CD4-positive, CD25-positive, alpha-beta regulatory T cell (primary cell): ENCODE measurements at regions not wholly inside any gene's neighbourhood (a gene's known extent, or its start where the extent isn't known, plus 50 kb on each side); places are given as distances from the start of the nearest gene placed in this dataset.
"Not testable (repeated sequence)": the region's sequence is repeated elsewhere in the genome, so short reads cannot be mapped to it uniquely, and the experiment has no call there.

Experiments used
- ATAC-seq, 2 donors: fragments of 150-1000 bp; cut with Tn5 transposase; one replicate each; pipeline ENCODE4 v1.10.0; 2021; ENCODE audit warnings: low read depth in 2 of 2, moderate number of reproducible peaks in 2 of 2, moderate library complexity in 1 of 2
- DNase-seq, 3 donors: peaks; one replicate each; pipeline versions ENCODE4 v3.0.0 to v3.0.0-alpha.2; 2012 to 2022; ENCODE audit warnings: mixed read lengths in 1 of 3
- H3K27ac ChIP-seq: one replicate; pipeline ENCODE4 v1.7.0; 2013; ENCODE audit warnings: mild to moderate bottlenecking, low read length; ENCODE audit not compliant: insufficient read depth, poor library complexity, severe bottlenecking
- H3K27me3 ChIP-seq: one replicate; pipeline ENCODE4 v1.7.0; 2013; ENCODE audit warnings: low read length; ENCODE audit not compliant: control insufficient read depth, insufficient read depth
- H3K36me3 ChIP-seq: one replicate; pipeline ENCODE4 v1.7.0; 2013; ENCODE audit warnings: mild to moderate bottlenecking, low read length, moderate library complexity; ENCODE audit not compliant: control insufficient read depth, insufficient read depth
- H3K4me1 ChIP-seq: 2 replicates; pipeline ENCODE4 v1.7.0; 2013; ENCODE audit warnings: mild to moderate bottlenecking, low read length; ENCODE audit not compliant: insufficient read depth, control insufficient read depth, poor library complexity, severe bottlenecking
- H3K4me3 ChIP-seq: one replicate; pipeline ENCODE4 v1.7.0; 2013; ENCODE audit warnings: low read depth, mild to moderate bottlenecking, low read length, moderate library complexity
- H3K9me3 ChIP-seq, 2 experiments: 1 replicate in 1 of 2; 2 replicates in 1 of 2; pipeline ENCODE4 v1.7.0; 2013; ENCODE audit warnings: low read length in 2 of 2, mild to moderate bottlenecking in 1 of 2, moderate library complexity in 1 of 2; ENCODE audit not compliant: control insufficient read depth in 2 of 2
- H3K27ac Mint-ChIP-seq, 3 donors: one replicate each; pipeline ENCODE4 v1.8.0; 2020 to 2022; ENCODE audit warnings: mild to moderate bottlenecking in 3 of 3, mixed read lengths in 3 of 3, moderate library complexity in 2 of 3
- H3K27me3 Mint-ChIP-seq: one replicate; pipeline ENCODE4 v1.8.0; 2022; ENCODE audit warnings: mild to moderate bottlenecking, mixed read lengths
- H3K36me3 Mint-ChIP-seq: one replicate; pipeline ENCODE4 v1.8.0; 2020; ENCODE audit warnings: mixed read lengths
- H3K4me1 Mint-ChIP-seq, 4 donors: one replicate each; pipeline ENCODE4 v1.8.0; 2020 to 2022; ENCODE audit warnings: mixed read lengths in 4 of 4, mild to moderate bottlenecking in 1 of 4
- H3K4me3 Mint-ChIP-seq, 4 donors: one replicate each; pipeline ENCODE4 v1.8.0; 2020 to 2022; ENCODE audit warnings: mild to moderate bottlenecking in 4 of 4, mixed read lengths in 4 of 4, moderate library complexity in 3 of 4
- H3K9me3 Mint-ChIP-seq, 7 donors: one replicate each; pipeline ENCODE4 v1.8.0; 2020 to 2022; ENCODE audit warnings: mixed read lengths in 7 of 7, mild to moderate bottlenecking in 3 of 7, moderate library complexity in 2 of 7

GRCh38 chr16:29202642-29203041 is 203.9 kb downstream of the NPIPB11 start:
- not testable (repeated sequence) for H3K27ac ChIP-seq, H3K9me3 ChIP-seq, H3K27ac Mint-ChIP-seq, H3K4me1 ChIP-seq, ATAC-seq, DNase-seq, H3K4me3 Mint-ChIP-seq, H3K36me3 ChIP-seq, H3K27me3 Mint-ChIP-seq, H3K27me3 ChIP-seq, H3K4me3 ChIP-seq, H3K4me1 Mint-ChIP-seq
- Mint-ChIP-seq H3K36me3 (peaks cover 41% of the 10 kb centered on the region), H3K9me3 (peaks cover 0 to 13% (median 2%) of the 10 kb centered on the region in 7 donors)

DNA sequence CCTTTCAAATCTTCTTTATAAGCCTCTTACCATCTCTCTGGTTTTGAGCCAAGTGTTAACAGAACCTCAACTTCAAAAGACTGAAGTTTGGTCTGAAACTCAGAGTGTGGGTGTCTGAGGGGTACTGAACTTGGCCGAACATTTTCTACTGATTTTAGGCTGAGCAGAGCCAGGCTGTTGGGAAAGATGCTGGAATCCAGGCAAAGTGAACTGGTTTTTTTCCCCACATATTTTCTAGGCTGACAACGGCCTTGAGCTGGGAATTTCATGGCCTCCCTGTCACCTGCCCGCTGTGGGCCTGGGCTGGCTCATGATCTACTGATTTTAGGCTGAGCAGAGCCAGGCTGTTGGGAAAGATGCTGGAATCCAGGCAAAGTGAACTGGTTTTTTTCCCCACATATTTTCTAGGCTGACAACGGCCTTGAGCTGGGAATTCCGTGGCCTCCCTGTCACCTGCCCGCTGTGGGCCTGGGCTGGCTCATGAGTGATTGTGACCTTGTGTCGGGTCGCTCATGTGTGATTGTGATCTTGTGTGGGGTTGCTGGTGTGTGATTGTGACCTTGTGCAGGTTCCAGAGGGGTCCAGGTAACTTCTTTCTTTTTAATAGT is 204.4 kb downstream of the NPIPB11 start:
- H3K27me3 Mint-ChIP-seq, ATAC-seq, H3K27me3 ChIP-seq, H3K4me3 Mint-ChIP-seq, H3K27ac ChIP-seq, H3K4me1 ChIP-seq, H3K9me3 ChIP-seq, DNase-seq, H3K4me3 ChIP-seq, H3K27ac Mint-ChIP-seq, H3K4me1 Mint-ChIP-seq, H3K36me3 ChIP-seq: not testable (repeated sequence)
- Mint-ChIP-seq H3K36me3 (peaks cover 45% of the 10 kb centered on the region), H3K9me3 (peaks cover 0 to 13% (median 2%) of the 10 kb centered on the region in 7 donors)

DNA sequence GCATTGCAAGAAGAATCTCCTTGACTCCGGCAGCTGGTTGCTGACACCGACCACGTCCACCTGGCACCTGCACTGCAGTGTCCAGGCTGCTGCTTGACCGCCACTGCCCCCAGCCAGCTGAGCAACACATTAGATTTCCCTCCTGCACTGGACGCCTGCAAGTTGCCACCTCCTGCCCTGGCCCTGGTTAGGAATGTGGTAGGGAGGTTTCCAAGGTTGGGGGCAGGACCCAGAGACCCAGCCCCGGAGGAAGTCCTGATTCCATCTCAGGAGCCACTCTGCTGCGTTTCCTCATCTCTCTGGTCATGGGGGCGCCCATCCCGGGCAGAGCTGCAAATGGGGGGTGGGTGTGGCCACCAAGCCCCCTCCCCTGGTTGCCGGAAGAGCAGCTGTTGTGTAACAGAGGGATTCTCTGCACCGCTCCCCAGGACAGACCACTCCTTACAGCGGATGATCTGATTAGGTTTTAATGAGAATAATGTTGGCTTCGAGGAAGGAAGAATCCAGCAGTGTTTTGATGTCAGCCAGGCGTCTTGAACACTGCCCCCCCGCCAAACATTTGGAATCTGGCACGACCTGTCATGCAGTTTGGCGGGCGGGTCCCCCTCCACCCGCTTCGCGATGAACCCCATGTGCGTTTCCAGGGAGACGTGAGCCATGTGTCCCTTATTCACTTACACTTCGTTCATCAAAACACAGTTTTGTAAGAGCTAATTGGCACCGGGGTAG is 205.1 kb downstream of the NPIPB11 start:
- not testable (repeated sequence) for H3K9me3 ChIP-seq, H3K27ac ChIP-seq, H3K4me3 ChIP-seq, H3K27me3 Mint-ChIP-seq, H3K27me3 ChIP-seq, H3K4me1 ChIP-seq, H3K4me3 Mint-ChIP-seq, DNase-seq, H3K36me3 ChIP-seq, H3K27ac Mint-ChIP-seq, H3K4me1 Mint-ChIP-seq, H3K9me3 Mint-ChIP-seq, ATAC-seq
- peaks cover 39% of the 10 kb centered on the region for H3K36me3 Mint-ChIP-seq

DNA sequence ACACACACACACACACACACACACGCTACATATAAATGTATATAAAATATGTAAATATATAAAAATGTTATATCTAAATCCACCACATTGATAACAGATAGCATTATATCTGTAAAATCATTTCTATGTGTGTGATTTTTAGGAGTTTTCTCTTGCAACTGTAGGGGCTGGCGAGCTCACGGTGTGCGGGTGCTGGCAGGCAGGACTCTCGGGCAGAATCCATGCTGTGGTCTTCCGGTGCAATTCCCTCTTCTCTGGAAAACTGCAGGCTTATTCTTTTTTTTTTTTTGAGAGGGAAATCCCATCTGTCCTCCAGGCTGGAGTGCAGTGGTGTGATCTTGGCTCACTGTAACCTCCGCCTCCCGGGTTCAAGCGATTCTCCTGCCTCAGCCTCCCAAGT is 205.8 kb downstream of the NPIPB11 start:
- not testable (repeated sequence) for H3K9me3 Mint-ChIP-seq, H3K27me3 Mint-ChIP-seq, H3K27me3 ChIP-seq, H3K36me3 ChIP-seq, H3K4me1 Mint-ChIP-seq, H3K4me3 ChIP-seq, H3K4me1 ChIP-seq, H3K9me3 ChIP-seq, H3K4me3 Mint-ChIP-seq, DNase-seq, ATAC-seq, H3K27ac Mint-ChIP-seq, H3K27ac ChIP-seq
- peaks cover 33% of the 10 kb centered on the region for H3K36me3 Mint-ChIP-seq

DNA sequence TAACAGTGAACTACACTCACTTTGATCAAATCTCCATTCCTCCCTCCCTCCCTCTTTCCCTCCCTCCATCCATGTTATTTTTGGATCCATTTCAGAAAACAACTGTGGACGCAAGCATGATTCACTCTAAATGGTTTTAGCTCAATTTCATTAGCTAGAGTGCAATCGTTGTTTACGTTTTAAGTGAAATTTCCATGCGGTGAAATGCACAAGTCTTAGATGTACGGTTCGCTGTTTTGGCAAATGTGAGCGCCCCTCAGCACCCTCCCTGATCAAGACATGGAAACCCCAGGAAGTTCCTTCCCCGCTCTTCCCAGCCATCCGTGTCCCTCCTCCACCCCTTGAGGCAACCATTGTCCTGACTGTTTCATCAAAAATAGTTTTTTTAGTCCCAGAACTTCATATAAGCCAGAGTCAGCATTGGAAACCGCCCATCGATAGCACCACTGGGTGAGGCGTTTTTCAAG is 206.3 kb downstream of the NPIPB11 start:
- peaks cover 30% of the 10 kb centered on the region for H3K36me3 Mint-ChIP-seq
- H3K27ac ChIP-seq, H3K27me3 Mint-ChIP-seq, ATAC-seq, H3K4me3 Mint-ChIP-seq, H3K9me3 ChIP-seq, H3K36me3 ChIP-seq, H3K4me1 ChIP-seq, H3K27ac Mint-ChIP-seq, H3K9me3 Mint-ChIP-seq, H3K4me1 Mint-ChIP-seq, DNase-seq, H3K27me3 ChIP-seq, H3K4me3 ChIP-seq: not testable (repeated sequence)

- not testable (repeated sequence) for H3K27ac ChIP-seq, H3K9me3 Mint-ChIP-seq, H3K4me3 ChIP-seq, DNase-seq, H3K36me3 ChIP-seq, H3K27me3 ChIP-seq, H3K27me3 Mint-ChIP-seq, ATAC-seq, H3K4me3 Mint-ChIP-seq, H3K9me3 ChIP-seq, H3K4me1 Mint-ChIP-seq, H3K4me1 ChIP-seq
- H3K27ac Mint-ChIP-seq: peak overlapping the region in 1 of 3 donors; percentile 25
- peaks cover 28% of the 10 kb centered on the region for H3K36me3 Mint-ChIP-seq
Observed at GRCh38 chr16:29199626-29200025, 206.9 kb downstream of the NPIPB11 start.

GRCh38 chr16:29198731-29199521 is 207.6 kb downstream of the NPIPB11 start:
- no peak for ATAC-seq
- H3K36me3 Mint-ChIP-seq: peaks cover 22% of the 10 kb centered on the region

More at GRCh38 chr16:29198731-29199521, 207.6 kb downstream of the NPIPB11 start:
- no peak for DNase-seq
- peak overlapping the region in 1 of 3 donors; percentile 25 for H3K27ac Mint-ChIP-seq
- peaks cover 0 to 5% (median 2%) of the 10 kb centered on the region in 4 donors for H3K4me1 Mint-ChIP-seq
- no peak overlapping the region for H3K4me3 Mint-ChIP-seq
- Histone ChIP-seq H3K36me3 (no peaks in the 10 kb centered on the region), H3K4me3 (no peak overlapping the region), H3K9me3 (no peaks in the 10 kb centered on the region), H3K27me3 (no peaks in the 10 kb centered on the region), H3K27ac (no peak overlapping the region), H3K4me1 (no peaks in the 10 kb centered on the region)
- H3K27me3 Mint-ChIP-seq: no peaks in the 10 kb centered on the region
- no peaks in the 10 kb centered on the region for H3K9me3 Mint-ChIP-seq
